HG03354 (cell line): ENCODE measurements at regions not wholly inside any gene's neighbourhood (a gene's known extent, or its start where the extent isn't known, plus 50 kb on each side); places are given as distances from the start of the nearest gene placed in this dataset.
"Not testable (repeated sequence)": the region's sequence is repeated elsewhere in the genome, so short reads cannot be mapped to it uniquely, and the experiment has no call there.

Experiments
- ATAC-seq: cut with Tn5 transposase; IDR thresholded peaks from one replicate; pipeline ENCODE4 v1.9.1; 2021; ENCODE audit warnings: mild to moderate bottlenecking; ENCODE audit not compliant: unreplicated experiment, poor library complexity, severe bottlenecking

DNA sequence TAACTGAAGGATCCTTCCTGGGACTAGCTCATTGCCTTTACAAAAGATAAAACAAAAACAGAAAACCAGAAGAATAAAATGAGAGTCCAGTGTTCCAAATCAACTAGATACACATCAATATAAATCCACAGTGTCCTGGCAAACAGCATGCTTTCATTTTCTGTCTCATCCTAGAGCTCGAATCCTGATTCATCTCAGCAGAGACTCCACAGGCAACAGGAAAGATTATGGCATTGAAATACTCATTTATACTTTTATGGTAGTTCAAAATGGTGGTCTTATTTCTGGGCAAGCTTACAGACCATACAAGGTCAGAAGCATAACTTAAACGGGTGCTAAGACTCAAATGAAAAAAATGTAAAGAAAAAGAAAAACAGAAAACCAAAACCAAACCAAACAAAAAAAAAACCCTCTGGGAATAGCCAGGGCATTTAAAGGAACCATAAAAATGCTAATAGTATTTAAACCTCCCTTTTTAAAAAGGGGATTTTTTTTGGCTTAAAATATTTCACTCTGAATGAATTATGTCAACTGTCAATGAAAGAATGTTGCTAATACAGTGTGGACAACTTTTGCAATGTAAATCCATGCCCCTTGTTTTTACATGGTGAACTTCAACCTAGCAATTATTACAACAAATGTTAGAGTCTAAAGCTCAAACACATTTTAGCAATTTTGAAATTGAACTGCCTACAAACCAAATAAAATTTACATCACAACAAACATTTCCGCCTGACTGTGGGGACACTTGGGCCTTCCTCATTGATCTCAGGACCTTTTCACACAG is 57.9 kb downstream of the GPR101 start:
- no peak for ATAC-seq

DNA sequence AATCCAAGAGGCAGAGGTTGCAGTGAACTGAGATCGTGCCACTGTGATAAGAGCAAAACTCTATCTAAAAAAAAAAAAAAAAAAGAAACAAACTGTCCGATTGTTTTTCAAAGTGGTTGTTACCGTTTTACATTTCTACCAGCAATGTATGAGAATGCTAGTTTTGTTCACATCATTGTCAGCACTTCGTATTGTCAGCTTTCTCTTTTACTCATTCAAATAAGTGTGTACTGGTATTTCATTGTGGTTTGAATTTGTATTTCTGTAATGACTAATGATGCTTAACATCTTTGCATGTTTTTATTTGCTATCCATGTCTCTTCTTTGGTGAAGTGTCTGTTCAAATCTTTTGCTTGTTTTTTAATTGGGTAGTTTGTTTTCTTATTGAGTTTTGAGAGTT is 65.8 kb downstream of the GPR101 start:
- no peak for ATAC-seq

GRCh38 chrX:136963973-136964372 is 69.8 kb downstream of the GPR101 start:
- no peak for ATAC-seq

- no peak for ATAC-seq
Measured at GRCh38 chrX:136961594-136962135, 72.1 kb downstream of the GPR101 start.

GRCh38 chrX:136954930-136955329 is 74.4 kb upstream of the RBMX start:
- ATAC-seq = no peak

GRCh38 chrX:136953867-136954787 is 73.6 kb upstream of the RBMX start:
- peak; percentile 99 for ATAC-seq

GRCh38 chrX:136950211-136950610 is 69.7 kb upstream of the RBMX start:
- no peak for ATAC-seq

DNA sequence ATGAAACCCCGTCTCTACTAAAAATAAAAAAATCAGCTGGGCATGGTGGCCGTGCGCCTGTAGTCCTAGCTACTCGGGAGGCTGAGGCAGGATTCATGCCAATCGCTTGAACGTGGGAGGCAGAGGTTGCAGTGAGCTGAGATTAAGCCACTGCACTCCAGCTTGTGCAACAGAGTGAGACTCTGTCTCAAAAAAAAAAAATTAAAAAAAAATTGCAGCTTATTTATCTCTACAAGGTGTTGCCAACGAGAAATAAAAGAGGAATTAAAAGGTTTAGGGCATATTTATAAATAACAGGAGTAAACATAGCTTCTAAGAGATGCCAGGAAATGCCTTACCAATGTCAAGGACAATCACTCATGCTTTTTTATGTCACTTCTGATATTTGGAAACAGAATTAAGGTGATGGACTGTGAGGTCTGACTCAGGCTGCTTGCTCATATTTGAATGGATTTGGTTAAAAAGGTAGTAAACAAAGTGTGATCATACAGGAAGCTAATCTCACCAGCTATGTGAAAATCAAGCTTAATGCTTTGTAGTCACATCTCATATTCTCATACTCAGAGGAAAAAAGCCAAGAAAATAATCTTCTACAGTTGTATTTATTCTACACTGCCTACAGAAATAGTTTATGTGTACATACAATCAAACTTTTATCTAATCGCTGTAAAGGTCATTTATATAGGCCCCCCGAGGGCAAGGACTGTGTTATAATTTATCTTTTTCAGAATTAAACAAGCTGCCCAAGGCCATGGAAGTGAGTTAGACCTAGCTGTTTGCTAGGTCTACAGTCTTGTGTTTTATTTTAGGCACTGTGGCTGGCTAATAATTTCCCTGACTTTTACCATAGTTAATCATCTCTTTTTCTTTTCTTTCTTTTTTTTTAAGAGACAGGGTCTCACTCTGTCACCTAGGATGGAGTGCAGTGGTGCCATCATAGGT is 61.1 kb upstream of the RBMX start:
- no peak for ATAC-seq

DNA sequence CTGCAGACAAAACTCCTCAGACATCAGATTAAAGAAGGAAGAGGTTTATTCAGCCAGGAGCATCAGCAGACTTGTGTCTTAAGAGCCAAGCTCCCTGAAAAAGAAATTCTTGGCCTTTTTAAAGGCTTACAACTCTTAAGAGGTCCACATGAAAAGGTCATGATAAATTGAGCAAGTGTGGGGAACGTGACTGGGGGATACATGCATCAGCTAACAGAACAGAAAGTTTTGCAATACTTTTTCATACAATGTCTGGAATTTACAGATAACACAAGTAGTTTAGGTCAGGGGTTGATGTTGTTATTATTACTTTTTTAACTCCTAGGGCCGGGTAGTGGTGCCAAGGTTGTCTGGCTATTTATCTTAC is 55.6 kb upstream of the RBMX start:
- ATAC-seq = no peak

- not testable (repeated sequence) for ATAC-seq
Measured at GRCh38 chrX:136935533-136936182, 55.1 kb upstream of the RBMX start.

DNA sequence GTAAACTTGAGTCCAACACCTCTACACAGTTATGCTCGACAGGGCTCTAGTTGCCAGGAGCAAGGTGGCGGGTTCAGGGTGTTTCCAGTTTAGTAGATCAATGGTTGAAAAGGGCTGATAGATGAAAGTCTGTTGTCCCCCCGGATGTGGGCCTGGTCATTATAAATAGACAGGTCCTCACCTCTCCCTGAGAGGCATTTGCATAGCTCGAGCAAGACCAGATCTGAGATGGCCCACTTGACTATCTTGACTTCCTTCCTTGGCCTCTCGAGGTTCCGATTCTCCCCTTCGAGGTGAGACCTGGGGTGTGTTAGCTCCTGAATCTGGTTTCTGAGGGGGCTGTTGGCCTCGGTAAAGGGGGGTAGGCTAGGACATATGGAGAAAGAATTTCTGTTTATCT is 54.1 kb upstream of the RBMX start:
- ATAC-seq = not testable (repeated sequence)

DNA sequence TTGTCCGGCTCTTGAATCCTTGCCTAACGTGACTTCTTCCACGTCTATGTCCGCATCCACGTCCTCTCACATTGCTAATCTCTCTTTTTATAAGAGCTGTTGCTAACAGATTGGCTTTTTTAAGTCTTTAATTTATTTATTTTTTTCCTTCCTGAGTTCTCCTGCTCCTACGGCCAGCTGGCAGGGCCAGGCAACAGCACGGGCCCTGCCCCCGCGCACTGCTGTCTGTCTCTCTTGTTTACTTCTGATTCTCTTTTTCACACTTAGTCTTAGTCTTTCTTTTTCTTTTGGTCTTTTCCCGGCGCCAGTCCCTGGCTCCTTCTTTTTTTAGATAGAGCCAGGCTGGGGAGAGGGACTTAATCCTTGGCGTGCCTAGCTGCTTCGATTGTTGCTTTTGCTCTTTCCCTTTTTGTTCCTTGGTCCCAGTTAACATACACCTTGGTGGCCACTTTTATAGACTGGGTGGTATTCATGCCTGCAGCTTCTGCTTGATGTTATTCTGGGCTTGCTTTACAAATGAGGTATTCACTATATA is 53.2 kb upstream of the RBMX start:
- ATAC-seq = no peak

GRCh38 chrX:136931661-136932060 is 51.1 kb upstream of the RBMX start:
- no peak for ATAC-seq
